SK-N-SH treated with all-trans-retinoic acid at 6 μM for 48 hours (cell line): ENCODE measurements at regions not wholly inside any gene's neighbourhood (a gene's known extent, or its start where the extent isn't known, plus 50 kb on each side); places are given as distances from the start of the nearest gene placed in this dataset.

Experiments used
- ATAC-seq: fragments of 200-7000 bp; cut with Tn5 transposase; 3 replicates; pipeline ENCODE4 v1.9.1; 2020; ENCODE audit warnings: mild to moderate bottlenecking, moderate library complexity
- ARNTL ChIP-seq: fragments of 450-650 bp; formaldehyde crosslinking; IDR thresholded peaks from 2 replicates; pipeline ENCODE4 v1.5.0; 2020; ENCODE audit warnings: low read depth, mild to moderate bottlenecking, moderate library complexity, borderline replicate concordance
- BACH2 ChIP-seq: fragments of 250-450 bp; sonication (Bioruptor Pico); IDR thresholded peaks from 2 replicates; pipeline ENCODE4 v1.9.0; 2021; ENCODE audit warnings: mild to moderate bottlenecking, borderline replicate concordance
- ESRRG ChIP-seq: fragments of 250-450 bp; sonication (Bioruptor Pico); IDR thresholded peaks from 2 replicates; pipeline ENCODE4 v1.6.1; 2021; ENCODE audit warnings: mild to moderate bottlenecking
- ISL1 ChIP-seq: fragments of 250-450 bp; sonication (Bioruptor Pico); IDR thresholded peaks from 2 replicates; pipeline ENCODE4 v2.1.2; 2022; ENCODE audit warnings: mild to moderate bottlenecking, moderate library complexity
- PPARA ChIP-seq: fragments of 250-450 bp; sonication (Bioruptor Pico); IDR thresholded peaks from 2 replicates; pipeline ENCODE4 v1.5.0; 2020; ENCODE audit warnings: mild to moderate bottlenecking, borderline replicate concordance
- RARB ChIP-seq: fragments of 250-450 bp; sonication (Bioruptor Pico); IDR thresholded peaks from 2 replicates; pipeline ENCODE4 v1.8.0; 2021; ENCODE audit warnings: mild to moderate bottlenecking, moderate library complexity
- SNAI2 ChIP-seq: fragments of 250-450 bp; sonication (Bioruptor Pico); IDR thresholded peaks from 2 replicates; pipeline ENCODE4 v1.5.0; 2020; ENCODE audit warnings: mild to moderate bottlenecking, moderate library complexity
- TCF4 ChIP-seq: fragments of 250-450 bp; sonication (Bioruptor Pico); IDR thresholded peaks from 2 replicates; pipeline ENCODE4 v1.8.0; 2021; ENCODE audit warnings: mild to moderate bottlenecking, moderate library complexity, borderline replicate concordance
- TOX ChIP-seq: fragments of 250-450 bp; sonication (Bioruptor Pico); IDR thresholded peaks from 2 replicates; pipeline ENCODE4 v1.8.0; 2021; ENCODE audit warnings: mild to moderate bottlenecking, moderate library complexity, borderline replicate concordance
- ZC3H10 ChIP-seq: fragments of 250-450 bp; sonication (Bioruptor Pico); IDR thresholded peaks from 2 replicates; pipeline ENCODE4 v1.5.1; 2021; ENCODE audit warnings: mild to moderate bottlenecking, moderate library complexity
- ZFP3 ChIP-seq: fragments of 250-450 bp; sonication (Bioruptor Pico); IDR thresholded peaks from 2 replicates; pipeline ENCODE4 v1.5.0; 2020; ENCODE audit warnings: mild to moderate bottlenecking, moderate library complexity
- ZFP30 ChIP-seq: fragments of 450-650 bp; formaldehyde crosslinking; IDR thresholded peaks from 2 replicates; pipeline ENCODE4 v1.5.0; 2022; ENCODE audit warnings: mild to moderate bottlenecking, moderate library complexity
- ZNF565 ChIP-seq: fragments of 450-650 bp; formaldehyde crosslinking; conservative IDR thresholded peaks from 2 replicates; pipeline ENCODE4 v1.5.0; 2020; ENCODE audit warnings: low read depth, mild to moderate bottlenecking, moderate library complexity
- ZNF70 ChIP-seq: fragments of 450-650 bp; formaldehyde crosslinking; IDR thresholded peaks from 2 replicates; pipeline ENCODE4 v1.5.0; 2020; ENCODE audit warnings: mild to moderate bottlenecking, moderate library complexity
- ZNF8 ChIP-seq: fragments of 450-650 bp; formaldehyde crosslinking; IDR thresholded peaks from 2 replicates; pipeline ENCODE4 v1.5.0; 2020; ENCODE audit warnings: mild to moderate bottlenecking, moderate library complexity
- TF ChIP-seq, protein P1 (sequence below): fragments of 250-450 bp; sonication (Bioruptor Pico); IDR thresholded peaks from 2 replicates; pipeline ENCODE4 v1.8.0; 2020; ENCODE audit warnings: mild to moderate bottlenecking, moderate library complexity, borderline replicate concordance
- TF ChIP-seq, protein P2 (sequence below): fragments of 250-450 bp; sonication (Bioruptor Pico); IDR thresholded peaks from 2 replicates; pipeline ENCODE4 v1.5.1; 2021; ENCODE audit warnings: mild to moderate bottlenecking, moderate library complexity
- TF ChIP-seq, protein P3 (sequence below): fragments of 250-450 bp; sonication (Bioruptor Pico); IDR thresholded peaks from 2 replicates; pipeline ENCODE4 v1.5.0; 2020; ENCODE audit warnings: mild to moderate bottlenecking, moderate library complexity
- TF ChIP-seq, protein P4 (sequence below): fragments of 250-450 bp; sonication (Bioruptor Pico); IDR thresholded peaks from 2 replicates; pipeline ENCODE4 v1.5.1; 2020; ENCODE audit warnings: low read depth, mild to moderate bottlenecking, moderate library complexity

DNA sequence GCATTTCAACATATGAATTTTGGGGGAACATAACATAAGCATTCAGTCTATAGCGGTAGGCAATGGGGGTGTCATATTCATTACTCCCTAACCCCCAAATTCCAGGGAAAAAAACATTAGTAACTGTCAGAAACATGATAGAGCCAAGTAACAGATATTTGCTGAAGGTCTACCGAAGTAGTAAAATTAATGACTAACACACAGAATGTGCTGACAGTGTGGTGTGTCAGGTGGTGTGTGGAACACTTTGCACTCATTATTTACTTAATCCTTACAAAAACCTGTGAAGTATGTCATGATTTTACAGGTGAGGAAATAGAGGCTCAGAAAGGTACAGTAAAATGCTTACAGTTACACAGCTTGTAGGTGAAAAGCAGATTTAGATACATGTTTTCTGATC is 85.4 kb upstream of the RHOBTB1 start:
- ATAC-seq, result no peak
- no peak for TF ChIP-seq ZFP3 (CRISPR knock-in tag)
- TF ChIP-seq ZNF565 (CRISPR knock-in tag), result no peak
- TF ChIP-seq, protein P1, sequence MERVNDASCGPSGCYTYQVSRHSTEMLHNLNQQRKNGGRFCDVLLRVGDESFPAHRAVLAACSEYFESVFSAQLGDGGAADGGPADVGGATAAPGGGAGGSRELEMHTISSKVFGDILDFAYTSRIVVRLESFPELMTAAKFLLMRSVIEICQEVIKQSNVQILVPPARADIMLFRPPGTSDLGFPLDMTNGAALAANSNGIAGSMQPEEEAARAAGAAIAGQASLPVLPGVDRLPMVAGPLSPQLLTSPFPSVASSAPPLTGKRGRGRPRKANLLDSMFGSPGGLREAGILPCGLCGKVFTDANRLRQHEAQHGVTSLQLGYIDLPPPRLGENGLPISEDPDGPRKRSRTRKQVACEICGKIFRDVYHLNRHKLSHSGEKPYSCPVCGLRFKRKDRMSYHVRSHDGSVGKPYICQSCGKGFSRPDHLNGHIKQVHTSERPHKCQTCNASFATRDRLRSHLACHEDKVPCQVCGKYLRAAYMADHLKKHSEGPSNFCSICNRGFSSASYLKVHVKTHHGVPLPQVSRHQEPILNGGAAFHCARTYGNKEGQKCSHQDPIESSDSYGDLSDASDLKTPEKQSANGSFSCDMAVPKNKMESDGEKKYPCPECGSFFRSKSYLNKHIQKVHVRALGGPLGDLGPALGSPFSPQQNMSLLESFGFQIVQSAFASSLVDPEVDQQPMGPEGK, result no peak
- no peak for TF ChIP-seq ISL1 (CRISPR knock-in tag)
- TF ChIP-seq, protein P2, sequence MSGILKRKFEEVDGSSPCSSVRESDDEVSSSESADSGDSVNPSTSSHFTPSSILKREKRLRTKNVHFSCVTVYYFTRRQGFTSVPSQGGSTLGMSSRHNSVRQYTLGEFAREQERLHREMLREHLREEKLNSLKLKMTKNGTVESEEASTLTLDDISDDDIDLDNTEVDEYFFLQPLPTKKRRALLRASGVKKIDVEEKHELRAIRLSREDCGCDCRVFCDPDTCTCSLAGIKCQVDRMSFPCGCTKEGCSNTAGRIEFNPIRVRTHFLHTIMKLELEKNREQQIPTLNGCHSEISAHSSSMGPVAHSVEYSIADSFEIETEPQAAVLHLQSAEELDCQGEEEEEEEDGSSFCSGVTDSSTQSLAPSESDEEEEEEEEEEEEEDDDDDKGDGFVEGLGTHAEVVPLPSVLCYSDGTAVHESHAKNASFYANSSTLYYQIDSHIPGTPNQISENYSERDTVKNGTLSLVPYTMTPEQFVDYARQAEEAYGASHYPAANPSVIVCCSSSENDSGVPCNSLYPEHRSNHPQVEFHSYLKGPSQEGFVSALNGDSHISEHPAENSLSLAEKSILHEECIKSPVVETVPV (CRISPR knock-in tag), result no peak
- TF ChIP-seq TCF4 (CRISPR knock-in tag), result no peak
- TF ChIP-seq ZNF8, result no peak
- TF ChIP-seq, protein P3, sequence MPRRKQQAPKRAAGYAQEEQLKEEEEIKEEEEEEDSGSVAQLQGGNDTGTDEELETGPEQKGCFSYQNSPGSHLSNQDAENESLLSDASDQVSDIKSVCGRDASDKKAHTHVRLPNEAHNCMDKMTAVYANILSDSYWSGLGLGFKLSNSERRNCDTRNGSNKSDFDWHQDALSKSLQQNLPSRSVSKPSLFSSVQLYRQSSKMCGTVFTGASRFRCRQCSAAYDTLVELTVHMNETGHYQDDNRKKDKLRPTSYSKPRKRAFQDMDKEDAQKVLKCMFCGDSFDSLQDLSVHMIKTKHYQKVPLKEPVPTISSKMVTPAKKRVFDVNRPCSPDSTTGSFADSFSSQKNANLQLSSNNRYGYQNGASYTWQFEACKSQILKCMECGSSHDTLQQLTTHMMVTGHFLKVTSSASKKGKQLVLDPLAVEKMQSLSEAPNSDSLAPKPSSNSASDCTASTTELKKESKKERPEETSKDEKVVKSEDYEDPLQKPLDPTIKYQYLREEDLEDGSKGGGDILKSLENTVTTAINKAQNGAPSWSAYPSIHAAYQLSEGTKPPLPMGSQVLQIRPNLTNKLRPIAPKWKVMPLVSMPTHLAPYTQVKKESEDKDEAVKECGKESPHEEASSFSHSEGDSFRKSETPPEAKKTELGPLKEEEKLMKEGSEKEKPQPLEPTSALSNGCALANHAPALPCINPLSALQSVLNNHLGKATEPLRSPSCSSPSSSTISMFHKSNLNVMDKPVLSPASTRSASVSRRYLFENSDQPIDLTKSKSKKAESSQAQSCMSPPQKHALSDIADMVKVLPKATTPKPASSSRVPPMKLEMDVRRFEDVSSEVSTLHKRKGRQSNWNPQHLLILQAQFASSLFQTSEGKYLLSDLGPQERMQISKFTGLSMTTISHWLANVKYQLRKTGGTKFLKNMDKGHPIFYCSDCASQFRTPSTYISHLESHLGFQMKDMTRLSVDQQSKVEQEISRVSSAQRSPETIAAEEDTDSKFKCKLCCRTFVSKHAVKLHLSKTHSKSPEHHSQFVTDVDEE (CRISPR knock-in tag), result no peak
- no peak for TF ChIP-seq ESRRG (CRISPR knock-in tag)
- no peak for TF ChIP-seq ZC3H10
- no peak for TF ChIP-seq PPARA (CRISPR knock-in tag)
- TF ChIP-seq, all 23 proteins: peak for 0

DNA sequence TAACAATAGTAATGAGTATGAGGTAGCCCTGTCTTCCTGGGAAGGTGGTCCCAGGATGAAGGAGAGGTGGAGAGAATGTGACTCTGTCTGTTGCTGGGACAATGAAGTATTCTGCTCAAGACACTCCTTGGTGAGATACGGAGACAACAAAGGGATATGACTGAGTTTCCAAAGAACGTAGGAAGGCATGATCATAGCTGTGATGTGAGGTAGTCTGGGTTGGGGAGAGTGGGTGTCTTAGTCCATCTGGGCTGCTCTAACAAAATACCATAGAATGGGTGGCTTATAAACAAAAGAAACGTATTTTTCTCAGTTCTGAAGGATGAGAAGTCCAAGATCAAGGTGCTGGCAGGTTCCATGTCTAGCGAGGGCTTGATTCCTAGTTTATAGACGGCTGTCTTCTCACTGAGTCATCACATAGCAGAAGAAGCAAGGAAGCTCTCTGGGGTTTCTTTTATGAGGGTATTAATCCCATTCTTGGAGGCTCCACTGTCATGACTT is 84.9 kb upstream of the RHOBTB1 start:
- TF ChIP-seq ZFP3 (CRISPR knock-in tag), result no peak
- TF ChIP-seq, protein P3 (CRISPR knock-in tag), result no peak
- TF ChIP-seq, all 23 proteins: peak for 0
- no peak for ATAC-seq

DNA sequence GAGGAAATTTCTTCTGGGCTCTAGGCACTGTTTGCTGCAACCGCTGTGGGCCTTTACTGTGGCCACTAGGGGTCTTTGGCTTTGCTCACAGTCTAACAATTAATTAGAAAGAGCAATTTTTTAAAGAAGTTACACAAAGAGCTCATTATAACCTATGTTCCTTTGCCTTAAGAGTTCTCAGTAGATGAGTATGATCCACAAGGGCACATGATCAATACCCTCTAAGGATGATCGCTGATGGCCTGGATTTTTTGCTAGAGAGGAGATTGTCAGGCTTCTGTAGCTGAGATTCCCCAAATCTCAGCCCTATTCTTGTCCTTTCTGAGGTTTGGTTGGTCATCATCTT is 80.8 kb upstream of the RHOBTB1 start:
- no peak for TF ChIP-seq PPARA (CRISPR knock-in tag)
- no peak for TF ChIP-seq BACH2 (CRISPR knock-in tag)
- TF ChIP-seq, protein P4, sequence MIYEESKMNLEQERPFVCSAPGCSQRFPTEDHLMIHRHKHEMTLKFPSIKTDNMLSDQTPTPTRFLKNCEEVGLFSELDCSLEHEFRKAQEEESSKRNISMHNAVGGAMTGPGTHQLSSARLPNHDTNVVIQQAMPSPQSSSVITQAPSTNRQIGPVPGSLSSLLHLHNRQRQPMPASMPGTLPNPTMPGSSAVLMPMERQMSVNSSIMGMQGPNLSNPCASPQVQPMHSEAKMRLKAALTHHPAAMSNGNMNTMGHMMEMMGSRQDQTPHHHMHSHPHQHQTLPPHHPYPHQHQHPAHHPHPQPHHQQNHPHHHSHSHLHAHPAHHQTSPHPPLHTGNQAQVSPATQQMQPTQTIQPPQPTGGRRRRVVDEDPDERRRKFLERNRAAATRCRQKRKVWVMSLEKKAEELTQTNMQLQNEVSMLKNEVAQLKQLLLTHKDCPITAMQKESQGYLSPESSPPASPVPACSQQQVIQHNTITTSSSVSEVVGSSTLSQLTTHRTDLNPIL, result no peak
- TF ChIP-seq ZC3H10, result no peak
- TF ChIP-seq, protein P3 (CRISPR knock-in tag), result no peak
- TF ChIP-seq ISL1 (CRISPR knock-in tag), result no peak
- TF ChIP-seq ZNF565 (CRISPR knock-in tag), result no peak
- no peak for TF ChIP-seq ZNF8
- no peak for TF ChIP-seq ARNTL
- TF ChIP-seq ZNF70 (CRISPR knock-in tag), result no peak
- TF ChIP-seq ZFP30 (CRISPR knock-in tag), result no peak
- TF ChIP-seq TOX (CRISPR knock-in tag), result no peak
- no peak for TF ChIP-seq SNAI2 (CRISPR knock-in tag)
- no peak for TF ChIP-seq RARB (CRISPR knock-in tag)
- TF ChIP-seq ESRRG (CRISPR knock-in tag), result no peak
- TF ChIP-seq, protein P1, result no peak
- TF ChIP-seq, all 23 proteins: peak for 0
- peak; percentile 84 for ATAC-seq
